Neural cell (in vitro differentiated cells): ENCODE measurements at regions not wholly inside any gene's neighbourhood (a gene's known extent, or its start where the extent isn't known, plus 50 kb on each side); places are given as distances from the start of the nearest gene placed in this dataset.

Experiments
- H2AFZ ChIP-seq: fragments of 200-600, 300-800 bp; sonication (generic), shearing (Covaris generic); 2 replicates; pipeline ENCODE4 v1.6.0; 2014; ENCODE audit warnings: low read depth, mild to moderate bottlenecking, antibody characterized with exemption, low read length, moderate library complexity
- H3F3A ChIP-seq: fragments of 200-600 bp; shearing (Covaris generic); 2 replicates; pipeline ENCODE4 v1.6.1; 2016; ENCODE audit warnings: mild to moderate bottlenecking, moderate library complexity, mixed read lengths, antibody characterized with exemption, low read length; ENCODE audit not compliant: insufficient read depth, poor library complexity, severe bottlenecking
- H3K27ac ChIP-seq: fragments of 200-600, 300-800 bp; sonication (generic), shearing (Covaris generic); 2 replicates; pipeline ENCODE4 v1.5.1; 2014; ENCODE audit warnings: mild to moderate bottlenecking, low read length, moderate library complexity
- H3K27me3 ChIP-seq: fragments of 300-800, 200-600 bp; sonication (generic), shearing (Covaris generic); 2 replicates; pipeline ENCODE4 v1.6.0; 2014; ENCODE audit warnings: mild to moderate bottlenecking, low read depth, low read length, moderate library complexity; ENCODE audit not compliant: insufficient read depth
- H3K36me3 ChIP-seq: fragments of 300-800, 200-600 bp; sonication (generic), shearing (Covaris generic); 2 replicates; pipeline ENCODE4 v1.5.1; 2014; ENCODE audit warnings: mild to moderate bottlenecking, antibody characterized with exemption, low read length, moderate library complexity; ENCODE audit not compliant: insufficient read depth
- H3K4me2 ChIP-seq: fragments of 300-800, 200-600 bp; sonication (generic), shearing (Covaris generic); 2 replicates; pipeline ENCODE4 v1.6.0; 2014; ENCODE audit warnings: mild to moderate bottlenecking, low read length
- H3K4me3 ChIP-seq: fragments of 300-800, 200-600 bp; sonication (generic), shearing (Covaris generic); 2 replicates; pipeline ENCODE4 v1.5.1; 2014; ENCODE audit warnings: mild to moderate bottlenecking, low read length, moderate library complexity
- H3K79me2 ChIP-seq: fragments of 200-600 bp; shearing (Covaris generic); replicated peaks from 2 replicates; pipeline ENCODE4 v1.6.0; 2014; ENCODE audit warnings: mild to moderate bottlenecking, low read length, moderate library complexity; ENCODE audit not compliant: insufficient read depth
- H3K9ac ChIP-seq: fragments of 300-800, 200-600 bp; sonication (generic), shearing (Covaris generic); 2 replicates; pipeline ENCODE4 v1.6.1; 2016; ENCODE audit warnings: mild to moderate bottlenecking, low read length, mixed read lengths
- H3K9me2 ChIP-seq: fragments of 200-600 bp; shearing (Covaris generic); 2 replicates; pipeline ENCODE4 v1.6.1; 2016; ENCODE audit warnings: mild to moderate bottlenecking, low read length, mixed read lengths; ENCODE audit not compliant: insufficient read depth
- H3K9me3 ChIP-seq: fragments of 200-600, 300-800 bp; sonication (generic), shearing (Covaris generic); 2 replicates; pipeline ENCODE4 v1.6.1; 2016; ENCODE audit warnings: mild to moderate bottlenecking, mixed run types, low read length, moderate library complexity, mixed read lengths
- H4K20me1 ChIP-seq: fragments of 200-600 bp; shearing (Covaris generic); 2 replicates; pipeline ENCODE4 v1.6.1; 2016; ENCODE audit warnings: mild to moderate bottlenecking, mixed run types; ENCODE audit not compliant: insufficient read depth
- CTCF ChIP-seq: fragments of 450-650 bp; IDR thresholded peaks from 2 replicates; pipeline ENCODE4 v1.5.1; 2014; ENCODE audit warnings: antibody characterized with exemption, mild to moderate bottlenecking, moderate library complexity; ENCODE audit not compliant: poor library complexity, severe bottlenecking
- EP300 ChIP-seq: fragments of 450-650 bp; conservative IDR thresholded peaks from 2 replicates; pipeline ENCODE4 v1.6.1; 2014; ENCODE audit warnings: antibody characterized with exemption, mild to moderate bottlenecking, moderate library complexity; ENCODE audit not compliant: poor library complexity, severe bottlenecking
- EZH2 ChIP-seq: fragments of 200-600, 300-800 bp; shearing (Covaris generic), sonication (generic); IDR thresholded peaks from 2 replicates; pipeline ENCODE4 v1.6.1; 2014; ENCODE audit warnings: antibody characterized with exemption, low read length, borderline replicate concordance, mild to moderate bottlenecking; ENCODE audit not compliant: insufficient read depth, poor library complexity, severe bottlenecking
- MXI1 ChIP-seq: fragments of 450-650 bp; conservative IDR thresholded peaks from 2 replicates; pipeline ENCODE4 v1.6.1; 2014; ENCODE audit warnings: antibody characterized with exemption, mild to moderate bottlenecking; ENCODE audit not compliant: poor library complexity, severe bottlenecking
- POLR2AphosphoS5 ChIP-seq: IDR thresholded peaks from 2 replicates; pipeline ENCODE4 v1.6.1; 2012
- RAD21 ChIP-seq: fragments of 450-650 bp; conservative IDR thresholded peaks from 2 replicates; pipeline ENCODE4 v1.6.1; 2014; ENCODE audit warnings: antibody characterized with exemption, mild to moderate bottlenecking, moderate library complexity
- SMC3 ChIP-seq: fragments of 450-650 bp; conservative IDR thresholded peaks from 2 replicates; pipeline ENCODE4 v1.6.1; 2014; ENCODE audit warnings: antibody characterized with exemption, mild to moderate bottlenecking, moderate library complexity; ENCODE audit not compliant: poor library complexity
- TAF1 ChIP-seq: IDR thresholded peaks from 2 replicates; pipeline ENCODE4 v1.6.1; 2012; ENCODE audit warnings: low read depth
- TF ChIP-seq, protein P1 (sequence below): IDR thresholded peaks from 2 replicates; pipeline ENCODE4 v1.6.1; 2012; ENCODE audit warnings: borderline replicate concordance

DNA sequence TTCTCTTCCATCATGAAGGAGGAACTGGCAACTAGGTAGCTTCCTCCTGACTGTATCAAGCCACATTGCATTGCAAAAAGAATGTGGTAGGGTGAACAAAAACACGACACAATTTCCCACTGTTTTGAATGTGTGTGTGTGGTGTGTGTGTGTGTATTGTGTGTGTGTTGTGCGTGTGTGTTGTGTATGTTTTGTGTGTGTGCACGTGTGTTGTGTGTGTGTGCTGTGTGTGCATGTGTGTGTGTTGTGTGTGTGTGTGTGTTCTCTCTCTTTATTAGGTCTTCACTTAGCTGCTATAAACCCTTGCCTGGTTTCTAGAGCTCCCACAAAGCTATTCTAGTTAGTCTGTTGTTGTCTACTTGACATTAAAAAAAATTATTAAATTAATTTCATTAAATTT, 550.0 kb upstream of the GYPC start:
- Histone ChIP-seq H2AFZ (no peak overlapping the region), H3K27me3 (no peaks in the 10 kb centered on the region), H3K9me3 (no peaks in the 10 kb centered on the region), H3K79me2 (no peaks in the 10 kb centered on the region), H3K36me3 (no peaks in the 10 kb centered on the region), H3K27ac (no peak overlapping the region), H3K4me3 (no peak overlapping the region), H3K9ac (no peak overlapping the region), H3F3A (no peaks in the 10 kb centered on the region), H3K4me2 (no peak overlapping the region), H4K20me1 (no peaks in the 10 kb centered on the region), H3K9me2 (no peaks in the 10 kb centered on the region)
- TF ChIP-seq MXI1 (no peak), RAD21 (no peak), CTCF (no peak), EP300 (no peak), EZH2 (no peak), POLR2AphosphoS5 (no peak), TAF1 (no peak), SMC3 (no peak)
- TF ChIP-seq, protein P1, sequence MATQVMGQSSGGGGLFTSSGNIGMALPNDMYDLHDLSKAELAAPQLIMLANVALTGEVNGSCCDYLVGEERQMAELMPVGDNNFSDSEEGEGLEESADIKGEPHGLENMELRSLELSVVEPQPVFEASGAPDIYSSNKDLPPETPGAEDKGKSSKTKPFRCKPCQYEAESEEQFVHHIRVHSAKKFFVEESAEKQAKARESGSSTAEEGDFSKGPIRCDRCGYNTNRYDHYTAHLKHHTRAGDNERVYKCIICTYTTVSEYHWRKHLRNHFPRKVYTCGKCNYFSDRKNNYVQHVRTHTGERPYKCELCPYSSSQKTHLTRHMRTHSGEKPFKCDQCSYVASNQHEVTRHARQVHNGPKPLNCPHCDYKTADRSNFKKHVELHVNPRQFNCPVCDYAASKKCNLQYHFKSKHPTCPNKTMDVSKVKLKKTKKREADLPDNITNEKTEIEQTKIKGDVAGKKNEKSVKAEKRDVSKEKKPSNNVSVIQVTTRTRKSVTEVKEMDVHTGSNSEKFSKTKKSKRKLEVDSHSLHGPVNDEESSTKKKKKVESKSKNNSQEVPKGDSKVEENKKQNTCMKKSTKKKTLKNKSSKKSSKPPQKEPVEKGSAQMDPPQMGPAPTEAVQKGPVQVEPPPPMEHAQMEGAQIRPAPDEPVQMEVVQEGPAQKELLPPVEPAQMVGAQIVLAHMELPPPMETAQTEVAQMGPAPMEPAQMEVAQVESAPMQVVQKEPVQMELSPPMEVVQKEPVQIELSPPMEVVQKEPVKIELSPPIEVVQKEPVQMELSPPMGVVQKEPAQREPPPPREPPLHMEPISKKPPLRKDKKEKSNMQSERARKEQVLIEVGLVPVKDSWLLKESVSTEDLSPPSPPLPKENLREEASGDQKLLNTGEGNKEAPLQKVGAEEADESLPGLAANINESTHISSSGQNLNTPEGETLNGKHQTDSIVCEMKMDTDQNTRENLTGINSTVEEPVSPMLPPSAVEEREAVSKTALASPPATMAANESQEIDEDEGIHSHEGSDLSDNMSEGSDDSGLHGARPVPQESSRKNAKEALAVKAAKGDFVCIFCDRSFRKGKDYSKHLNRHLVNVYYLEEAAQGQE: no peak

GRCh38 chr2:126107883-126108282, 548.1 kb upstream of the GYPC start:
- Histone ChIP-seq H4K20me1 (no peaks in the 10 kb centered on the region), H3K4me3 (no peak overlapping the region), H3K9me3 (no peaks in the 10 kb centered on the region), H2AFZ (no peak overlapping the region), H3K4me2 (no peak overlapping the region), H3K27ac (no peak overlapping the region), H3K36me3 (no peaks in the 10 kb centered on the region), H3K9me2 (no peaks in the 10 kb centered on the region), H3K27me3 (no peaks in the 10 kb centered on the region), H3F3A (no peaks in the 10 kb centered on the region), H3K79me2 (no peaks in the 10 kb centered on the region), H3K9ac (no peak overlapping the region)
- TF ChIP-seq RAD21 (no peak), POLR2AphosphoS5 (no peak), CTCF (no peak), MXI1 (no peak), TAF1 (no peak), EP300 (no peak), SMC3 (no peak), EZH2 (no peak)
- TF ChIP-seq, protein P1: no peak
